HG02973 (cell line): ENCODE measurements at regions not wholly inside any gene's neighbourhood (a gene's known extent, or its start where the extent isn't known, plus 50 kb on each side); places are given as distances from the start of the nearest gene placed in this dataset.

Source experiments
- ATAC-seq: cut with Tn5 transposase; IDR thresholded peaks from one replicate; pipeline ENCODE4 v1.9.1; 2021; ENCODE audit warnings: moderate library complexity; ENCODE audit not compliant: unreplicated experiment

GRCh38 chr2:16128746-16129610, 188.6 kb downstream of the MYCN start:
- no peak for ATAC-seq

GRCh38 chr2:16127958-16128357, 187.6 kb downstream of the MYCN start:
- no peak for ATAC-seq

GRCh38 chr2:16127276-16127940, 187.1 kb downstream of the MYCN start:
- ATAC-seq: no peak

- no peak for ATAC-seq
Observed at GRCh38 chr2:16126517-16127275, 186.3 kb downstream of the MYCN start.

GRCh38 chr2:16125614-16126516, 185.5 kb downstream of the MYCN start:
- no peak for ATAC-seq

GRCh38 chr2:16124881-16125613, 184.7 kb downstream of the MYCN start:
- no peak for ATAC-seq

- no peak for ATAC-seq
Observed at GRCh38 chr2:16123856-16124780, 183.8 kb downstream of the MYCN start.

- ATAC-seq: no peak
Observed at GRCh38 chr2:16123421-16123820, 183.1 kb downstream of the MYCN start.

- ATAC-seq: no peak
Observed at GRCh38 chr2:16122556-16122955, 182.2 kb downstream of the MYCN start.

GRCh38 chr2:16121986-16122390, 181.6 kb downstream of the MYCN start:
- ATAC-seq: no peak

GRCh38 chr2:16121231-16121985, 181.1 kb downstream of the MYCN start:
- no peak for ATAC-seq

- ATAC-seq: no peak
Observed at GRCh38 chr2:16120591-16121180, 180.3 kb downstream of the MYCN start.

GRCh38 chr2:16119741-16120140, 179.4 kb downstream of the MYCN start:
- no peak for ATAC-seq

- ATAC-seq: no peak
Observed at GRCh38 chr2:16118611-16119590, 178.6 kb downstream of the MYCN start.

GRCh38 chr2:16117791-16118610, 177.7 kb downstream of the MYCN start:
- no peak for ATAC-seq
